ENCODE measurements at regions not wholly inside any gene's neighbourhood (a gene's known extent, or its start where the extent isn't known, plus 50 kb on each side); places are given as distances from the start of the nearest gene placed in this dataset.

GRCh38 chr6:29999416-29999815 lies 57.1 kb downstream of the HLA-A start:
- DNase-seq (ENCODE audit: low read depth in 2 of 3, low spot score in 2 of 3), result no peak

GRCh38 chr6:30000156-30000791 lies 57.9 kb downstream of the HLA-A start:
- no peak for DNase-seq (ENCODE audit: low read depth in 2 of 3, low spot score in 2 of 3)

GRCh38 chr6:30002871-30003270 lies 58.2 kb upstream of the POLR1H start:
- no peak for DNase-seq (ENCODE audit: low read depth in 2 of 3, low spot score in 2 of 3)

GRCh38 chr6:30005482-30005881 lies 55.6 kb upstream of the POLR1H start:
- DNase-seq (ENCODE audit: low read depth in 2 of 3, low spot score in 2 of 3), result no peak

- DNase-seq (ENCODE audit: low read depth in 2 of 3, low spot score in 2 of 3), result peak in 1 of 3 donors; percentile 13
These were observed 54.6 kb upstream of the POLR1H start for GRCh38 chr6:30006170-30007131.

GRCh38 chr6:30007132-30007764 lies 53.8 kb upstream of the POLR1H start:
- peak in 1 of 3 donors; percentile 12 for DNase-seq (ENCODE audit: low read depth in 2 of 3, low spot score in 2 of 3)

- DNase-seq (ENCODE audit: low read depth in 2 of 3, low spot score in 2 of 3), result no peak
These were observed 52.0 kb upstream of the POLR1H start for GRCh38 chr6:30009113-30009512.

Measured in hematopoietic multipotent progenitor cell (in vitro differentiated cells).